ENCODE measurements at regions not wholly inside any gene's neighbourhood (a gene's known extent, or its start where the extent isn't known, plus 50 kb on each side); places are given as distances from the start of the nearest gene placed in this dataset.

- TF ChIP-seq CTCF (IDR thresholded peaks at IDR 0.05; ENCODE audit: low read depth, low read length, missing control alignments), result no peak
- H3K4me3 ChIP-seq (ENCODE audit: low read depth, low read length), result no peak overlapping the region
- no peak for DNase-seq (ENCODE audit: low read depth)
Observed at GRCh38 chr1:58156831-58157230, 389.7 kb downstream of the OMA1 start.

- H3K4me3 ChIP-seq (ENCODE audit: low read depth, low read length), result no peak overlapping the region
- TF ChIP-seq CTCF (IDR thresholded peaks at IDR 0.05; ENCODE audit: low read depth, low read length, missing control alignments), result no peak
- DNase-seq (ENCODE audit: low read depth), result no peak
Observed at GRCh38 chr1:58156124-58156468, 390.4 kb downstream of the OMA1 start.

GRCh38 chr1:58155418-58156123, 391.0 kb downstream of the OMA1 start:
- no peak for DNase-seq (ENCODE audit: low read depth)
- TF ChIP-seq CTCF (IDR thresholded peaks at IDR 0.05; ENCODE audit: low read depth, low read length, missing control alignments), result peak; percentile 72
- no peak overlapping the region for H3K4me3 ChIP-seq (ENCODE audit: low read depth, low read length)

GRCh38 chr1:58154256-58154655, 392.3 kb downstream of the OMA1 start:
- DNase-seq (ENCODE audit: low read depth), result no peak
- H3K4me3 ChIP-seq (ENCODE audit: low read depth, low read length), result no peak overlapping the region
- TF ChIP-seq CTCF (IDR thresholded peaks at IDR 0.05; ENCODE audit: low read depth, low read length, missing control alignments), result no peak

- no peak overlapping the region for H3K4me3 ChIP-seq (ENCODE audit: low read depth, low read length)
- no peak for TF ChIP-seq CTCF (IDR thresholded peaks at IDR 0.05; ENCODE audit: low read depth, low read length, missing control alignments)
- DNase-seq (ENCODE audit: low read depth), result no peak
Observed at GRCh38 chr1:58152697-58153096, 393.8 kb downstream of the OMA1 start.

- TF ChIP-seq CTCF (IDR thresholded peaks at IDR 0.05; ENCODE audit: low read depth, low read length, missing control alignments), result no peak
- DNase-seq (ENCODE audit: low read depth), result no peak
- no peak overlapping the region for H3K4me3 ChIP-seq (ENCODE audit: low read depth, low read length)
Observed at GRCh38 chr1:58149271-58149812, 397.2 kb downstream of the OMA1 start.

- TF ChIP-seq CTCF (IDR thresholded peaks at IDR 0.05; ENCODE audit: low read depth, low read length, missing control alignments), result no peak
- H3K4me3 ChIP-seq (ENCODE audit: low read depth, low read length), result no peak overlapping the region
- DNase-seq (ENCODE audit: low read depth), result no peak
Observed at GRCh38 chr1:58144698-58145270, 401.7 kb downstream of the OMA1 start.

Data from GM12864 (cell line).